ENCODE measurements at regions not wholly inside any gene's neighbourhood (a gene's known extent, or its start where the extent isn't known, plus 50 kb on each side); places are given as distances from the start of the nearest gene placed in this dataset.

GRCh38 chr1:115188680-115189395 lies 99.5 kb upstream of the TSPAN2 start:
- H3K9ac ChIP-seq: no peak overlapping the region
- no peak overlapping the region for H3K27ac ChIP-seq
- H2AFZ ChIP-seq (replicated peaks): peak overlapping the region; percentile 54

GRCh38 chr1:115186711-115187265 lies 97.5 kb upstream of the TSPAN2 start:
- no peaks in the 10 kb centered on the region for H3K36me3 Mint-ChIP-seq
- no peaks in the 10 kb centered on the region for H3K9me3 Mint-ChIP-seq
- no peaks in the 10 kb centered on the region for H3F3A ChIP-seq (ENCODE audit: low read depth)
- no peak for DNase-seq (ENCODE audit: low spot score)
- H3K4me3 ChIP-seq: no peak overlapping the region
- no peak overlapping the region for H3K9ac ChIP-seq
- H3K4me2 ChIP-seq: no peak overlapping the region
- no peaks in the 10 kb centered on the region for H3K9me3 ChIP-seq (ENCODE audit: low read depth)
- peaks cover 21% of the 10 kb centered on the region for H3K4me1 Mint-ChIP-seq
- H3K4me3 Mint-ChIP-seq: no peak overlapping the region
- H3K79me2 ChIP-seq (ENCODE audit: low read depth): no peaks in the 10 kb centered on the region
- H3K27me3 ChIP-seq: no peaks in the 10 kb centered on the region
- H2AFZ ChIP-seq (replicated peaks): no peak overlapping the region
- TF ChIP-seq EZH2 (IDR thresholded peaks at IDR 0.05) (no peak), CTCF (IDR thresholded peaks at IDR 0.05) (no peak), EZH2phosphoT487 (IDR thresholded peaks at IDR 0.05) (no peak)
- peaks cover 5% of the 10 kb centered on the region for H3K4me1 ChIP-seq
- no peaks in the 10 kb centered on the region for H3K36me3 ChIP-seq
- H3K27me3 Mint-ChIP-seq (ENCODE audit: insufficient read depth, low read depth): no peaks in the 10 kb centered on the region
- no peak overlapping the region for H3K27ac Mint-ChIP-seq
- H4K20me1 ChIP-seq (ENCODE audit: low read depth): no peaks in the 10 kb centered on the region
- H3K27ac ChIP-seq: no peak overlapping the region

More at GRCh38 chr1:115188680-115189395, 99.5 kb upstream of the TSPAN2 start:
- no peak overlapping the region for H3K27ac Mint-ChIP-seq
- Histone ChIP-seq H3K27me3 (no peaks in the 10 kb centered on the region), H3K4me3 (no peak overlapping the region), H3K79me2 (ENCODE audit: low read depth) (no peaks in the 10 kb centered on the region), H3K9me3 (ENCODE audit: low read depth) (no peaks in the 10 kb centered on the region), H4K20me1 (ENCODE audit: low read depth) (no peaks in the 10 kb centered on the region), H3K36me3 (no peaks in the 10 kb centered on the region), H3F3A (ENCODE audit: low read depth) (no peaks in the 10 kb centered on the region), H3K4me2 (no peak overlapping the region), H3K4me1 (peaks cover 5% of the 10 kb centered on the region)
- H3K27me3 Mint-ChIP-seq (ENCODE audit: insufficient read depth, low read depth): no peaks in the 10 kb centered on the region
- no peak overlapping the region for H3K4me3 Mint-ChIP-seq
- TF ChIP-seq CTCF (IDR thresholded peaks at IDR 0.05) (no peak), EZH2 (IDR thresholded peaks at IDR 0.05) (no peak), EZH2phosphoT487 (IDR thresholded peaks at IDR 0.05) (no peak)
- H3K9me3 Mint-ChIP-seq: no peaks in the 10 kb centered on the region
- no peak for DNase-seq (ENCODE audit: low spot score)
- no peaks in the 10 kb centered on the region for H3K36me3 Mint-ChIP-seq
- peaks cover 21% of the 10 kb centered on the region for H3K4me1 Mint-ChIP-seq

- Mint-ChIP-seq H3K4me1 (peaks cover 12% of the 10 kb centered on the region), H3K27ac (no peak overlapping the region), H3K27me3 (ENCODE audit: insufficient read depth, low read depth) (no peaks in the 10 kb centered on the region), H3K36me3 (no peaks in the 10 kb centered on the region), H3K4me3 (no peak overlapping the region), H3K9me3 (no peaks in the 10 kb centered on the region)
- H3K9ac ChIP-seq: no peak overlapping the region
- H3F3A ChIP-seq (ENCODE audit: low read depth): no peaks in the 10 kb centered on the region
- H3K4me3 ChIP-seq: no peak overlapping the region
- H2AFZ ChIP-seq (replicated peaks): no peak overlapping the region
- no peak for TF ChIP-seq EZH2phosphoT487 (IDR thresholded peaks at IDR 0.05)
- TF ChIP-seq CTCF (IDR thresholded peaks at IDR 0.05): no peak
- no peak for TF ChIP-seq EZH2 (IDR thresholded peaks at IDR 0.05)
- no peaks in the 10 kb centered on the region for H3K9me3 ChIP-seq (ENCODE audit: low read depth)
- peaks cover 5% of the 10 kb centered on the region for H3K4me1 ChIP-seq
- DNase-seq (ENCODE audit: low spot score): no peak
- no peaks in the 10 kb centered on the region for H3K27me3 ChIP-seq
- no peaks in the 10 kb centered on the region for H3K36me3 ChIP-seq
- no peak overlapping the region for H3K4me2 ChIP-seq
- no peaks in the 10 kb centered on the region for H3K79me2 ChIP-seq (ENCODE audit: low read depth)
- no peak overlapping the region for H3K27ac ChIP-seq
- H4K20me1 ChIP-seq (ENCODE audit: low read depth): no peaks in the 10 kb centered on the region
Measured at GRCh38 chr1:115185336-115185735, 96.0 kb upstream of the TSPAN2 start.

Measured in neural progenitor cell (in vitro differentiated cells).